Omental fat pad (tissue), 3 donors: ENCODE measurements at regions not wholly inside any gene's neighbourhood (a gene's known extent, or its start where the extent isn't known, plus 50 kb on each side); places are given as distances from the start of the nearest gene placed in this dataset.

Experiments
- ATAC-seq: fragments of 150-250 bp; one replicate; pipeline ENCODE4 v1.9.1; 2016; ENCODE audit warnings: mild to moderate bottlenecking, moderate library complexity; ENCODE audit not compliant: low FRiP score
- DNase-seq: peaks from one replicate; pipeline ENCODE4 v3.0.0-alpha.2; 2019; ENCODE audit warnings: low spot score
- TF ChIP-seq, protein P1 (sequence below), 3 donors: fragments of 450-650 bp; IDR thresholded peaks; one replicate each; pipeline ENCODE4 v1.5.1; 2016 to 2017; ENCODE audit warnings: antibody characterized with exemption in 3 of 3, mild to moderate bottlenecking in 3 of 3, moderate library complexity in 2 of 3

DNA sequence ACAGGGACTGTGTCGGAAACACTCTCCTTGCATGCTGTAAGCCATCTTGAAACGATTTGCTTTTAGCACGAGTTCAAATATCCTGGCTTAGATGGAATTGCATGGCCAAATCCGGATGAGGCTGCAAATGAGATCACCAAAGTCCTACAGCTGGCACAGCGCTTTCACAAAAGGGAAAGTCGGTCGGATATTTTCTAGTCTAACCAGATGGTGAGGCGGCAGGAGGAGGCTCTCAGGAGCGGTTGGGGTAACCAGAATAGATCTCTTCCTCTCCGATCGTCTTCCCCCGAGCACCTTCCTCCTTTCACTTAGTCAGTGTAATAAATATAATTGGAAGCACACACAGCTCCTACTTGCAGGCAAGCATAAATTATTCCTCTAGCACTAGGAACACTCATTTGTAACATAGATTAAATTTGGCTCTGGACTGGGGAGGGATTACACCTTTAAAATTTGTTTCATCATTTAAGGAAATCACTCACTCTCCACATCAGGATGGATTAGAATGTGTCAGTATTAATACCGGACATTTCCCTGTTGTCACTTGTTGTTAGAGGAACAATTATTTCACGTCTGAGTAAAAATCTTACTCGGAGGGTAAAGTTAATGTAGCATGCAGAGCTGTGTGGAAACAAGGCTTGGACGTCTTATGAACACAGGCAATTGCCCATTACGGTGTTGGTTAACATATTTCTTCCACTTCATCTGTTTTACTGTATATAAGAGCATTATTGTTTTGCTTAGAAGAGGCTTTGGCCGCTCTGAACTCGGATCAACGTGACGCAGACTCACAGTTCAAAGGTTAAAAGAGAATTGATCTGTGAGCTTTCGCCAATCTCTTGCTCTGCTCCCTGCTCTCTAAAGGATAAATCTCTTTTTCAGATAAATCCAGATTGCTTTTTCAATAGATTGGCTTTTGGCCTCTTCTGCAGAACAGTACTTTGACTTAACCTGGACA lies 857.9 kb downstream of the TYW1 start:
- TF ChIP-seq, protein P1, sequence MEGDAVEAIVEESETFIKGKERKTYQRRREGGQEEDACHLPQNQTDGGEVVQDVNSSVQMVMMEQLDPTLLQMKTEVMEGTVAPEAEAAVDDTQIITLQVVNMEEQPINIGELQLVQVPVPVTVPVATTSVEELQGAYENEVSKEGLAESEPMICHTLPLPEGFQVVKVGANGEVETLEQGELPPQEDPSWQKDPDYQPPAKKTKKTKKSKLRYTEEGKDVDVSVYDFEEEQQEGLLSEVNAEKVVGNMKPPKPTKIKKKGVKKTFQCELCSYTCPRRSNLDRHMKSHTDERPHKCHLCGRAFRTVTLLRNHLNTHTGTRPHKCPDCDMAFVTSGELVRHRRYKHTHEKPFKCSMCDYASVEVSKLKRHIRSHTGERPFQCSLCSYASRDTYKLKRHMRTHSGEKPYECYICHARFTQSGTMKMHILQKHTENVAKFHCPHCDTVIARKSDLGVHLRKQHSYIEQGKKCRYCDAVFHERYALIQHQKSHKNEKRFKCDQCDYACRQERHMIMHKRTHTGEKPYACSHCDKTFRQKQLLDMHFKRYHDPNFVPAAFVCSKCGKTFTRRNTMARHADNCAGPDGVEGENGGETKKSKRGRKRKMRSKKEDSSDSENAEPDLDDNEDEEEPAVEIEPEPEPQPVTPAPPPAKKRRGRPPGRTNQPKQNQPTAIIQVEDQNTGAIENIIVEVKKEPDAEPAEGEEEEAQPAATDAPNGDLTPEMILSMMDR (IDR thresholded peaks at IDR 0.05): no peak
- ATAC-seq: no peak
- no peak for DNase-seq

DNA sequence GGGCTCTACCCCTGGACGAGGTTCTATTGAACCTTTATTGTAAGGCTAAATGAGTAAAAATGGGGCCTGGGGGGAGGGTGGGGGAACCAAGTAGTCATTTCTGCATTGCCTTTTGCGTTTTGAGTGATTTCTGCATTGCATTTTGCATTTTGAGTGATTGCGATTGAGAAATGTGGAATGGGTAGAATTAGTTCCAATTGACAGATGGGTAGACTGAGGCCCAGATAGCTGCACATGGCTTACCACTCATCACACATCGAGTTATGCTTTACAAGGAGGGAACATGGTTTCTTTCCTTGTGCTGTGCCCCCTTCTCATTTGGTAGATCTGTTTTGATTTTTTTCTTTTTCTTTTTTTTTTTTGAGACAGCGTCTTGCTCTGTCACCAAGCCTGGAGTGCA lies 858.7 kb downstream of the TYW1 start:
- no peak for ATAC-seq
- no peak for DNase-seq
- TF ChIP-seq, protein P1 (IDR thresholded peaks at IDR 0.05): no peak

DNA sequence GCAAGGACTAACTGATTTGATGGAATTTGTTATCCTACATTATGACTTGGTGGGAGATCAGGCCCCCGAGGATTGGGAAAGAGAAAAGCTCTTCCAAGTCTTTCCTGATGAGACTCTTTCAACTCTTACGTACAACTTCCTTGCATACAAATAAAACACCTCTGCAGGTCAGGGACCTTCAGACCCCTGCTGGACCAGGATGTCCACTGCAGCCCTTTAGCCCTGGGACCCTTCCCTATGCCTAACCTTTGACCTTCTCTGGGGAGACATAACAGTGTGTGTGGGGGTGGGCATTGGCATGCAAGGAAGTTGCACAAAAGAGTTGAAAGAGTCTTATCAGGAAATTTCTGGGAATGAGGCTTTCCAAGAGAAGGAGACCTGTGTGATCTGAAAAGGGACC lies 859.4 kb downstream of the TYW1 start:
- no peak for ATAC-seq
- DNase-seq: no peak
- TF ChIP-seq, protein P1 (IDR thresholded peaks at IDR 0.05): no peak

DNA sequence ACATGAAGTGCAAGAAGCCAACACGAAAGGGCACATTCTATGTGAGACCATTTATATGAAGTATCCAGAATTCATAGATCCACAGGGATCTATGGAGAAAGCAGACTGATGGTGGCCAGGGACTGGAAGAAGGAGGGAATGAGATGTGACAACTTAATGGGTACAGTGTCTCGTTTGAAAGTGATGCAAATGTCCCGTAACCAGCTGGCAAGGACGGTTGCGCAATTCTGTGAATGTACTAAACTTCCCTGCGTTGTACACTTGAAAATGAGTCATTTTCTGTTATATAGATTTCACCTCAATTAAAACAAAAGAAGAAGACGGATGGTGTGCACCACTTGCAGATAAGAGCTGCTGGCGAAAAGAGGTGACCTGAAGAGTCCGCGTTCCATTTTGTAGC lies 861.1 kb downstream of the TYW1 start:
- TF ChIP-seq, protein P1 (IDR thresholded peaks at IDR 0.05): no peak
- DNase-seq: no peak
- no peak for ATAC-seq

DNA sequence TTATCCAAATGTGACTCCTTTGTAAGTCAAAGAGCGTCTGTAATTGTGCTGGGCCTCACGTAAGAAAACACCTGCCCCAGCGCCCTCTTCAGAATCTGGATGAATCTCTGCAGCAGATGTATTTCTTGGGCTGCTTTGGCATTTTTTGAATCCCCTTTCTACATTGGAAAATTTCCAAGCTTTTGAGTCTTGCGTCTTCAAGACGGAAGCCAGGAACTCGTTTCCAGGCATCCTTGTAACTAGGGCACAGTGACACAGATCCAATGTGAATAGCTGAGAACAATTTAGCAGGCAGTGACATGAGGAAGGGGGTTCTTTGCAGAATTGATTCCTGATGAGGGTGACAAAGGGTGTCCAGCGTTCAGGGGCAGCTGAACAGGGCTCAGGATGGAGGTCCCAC lies 862.3 kb downstream of the TYW1 start:
- DNase-seq (no peak), ATAC-seq (no peak)
- TF ChIP-seq, protein P1 (IDR thresholded peaks at IDR 0.05): no peak

DNA sequence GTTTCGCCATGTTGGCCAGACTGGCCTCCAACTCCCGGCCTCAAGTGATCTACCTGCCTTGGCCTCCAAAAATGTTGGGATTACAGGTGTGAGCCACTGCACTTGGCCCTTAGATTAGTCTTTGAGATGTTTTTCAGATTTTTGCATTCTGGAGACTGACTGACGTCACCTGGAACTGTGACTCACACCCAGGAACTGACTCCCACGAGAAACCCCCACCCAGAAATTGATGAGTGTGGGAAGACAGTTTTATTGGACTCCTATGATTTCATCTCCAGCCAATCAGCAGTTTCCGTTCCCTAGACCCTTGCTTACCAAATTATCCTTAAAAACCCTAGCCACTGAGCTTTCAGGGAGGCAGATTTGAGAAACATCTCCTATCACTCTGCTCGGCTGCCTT lies 867.3 kb downstream of the TYW1 start:
- DNase-seq (no peak), ATAC-seq (no peak)
- TF ChIP-seq, protein P1 (IDR thresholded peaks at IDR 0.05): no peak

DNA sequence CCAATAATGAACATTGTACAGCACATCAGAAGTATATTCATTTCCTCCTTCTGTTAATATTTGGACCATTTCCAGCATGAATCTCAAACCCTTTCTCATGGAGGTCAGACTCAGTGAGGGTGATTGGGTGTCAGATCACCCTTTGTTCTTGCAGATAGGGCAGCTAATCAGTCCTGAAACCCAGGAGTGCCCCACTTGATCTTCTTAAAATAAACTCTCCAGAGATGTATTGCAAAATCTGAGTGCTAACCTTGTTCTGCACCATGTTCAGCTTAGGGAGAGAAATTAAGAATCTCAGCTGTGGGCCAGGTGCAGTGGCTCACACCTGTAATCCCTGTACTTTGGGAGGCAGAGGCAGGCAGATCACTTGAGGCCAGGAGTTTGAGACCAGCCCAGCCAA lies 869.4 kb downstream of the TYW1 start:
- TF ChIP-seq, protein P1 (IDR thresholded peaks at IDR 0.05): no peak
- no peak for DNase-seq
- no peak for ATAC-seq
